HG03457 (cell line): ENCODE measurements at regions not wholly inside any gene's neighbourhood (a gene's known extent, or its start where the extent isn't known, plus 50 kb on each side); places are given as distances from the start of the nearest gene placed in this dataset.

Source experiments
- ATAC-seq: cut with Tn5 transposase; IDR thresholded peaks from one replicate; pipeline ENCODE4 v1.9.1; 2021; ENCODE audit warnings: moderate number of reproducible peaks; ENCODE audit not compliant: unreplicated experiment

DNA sequence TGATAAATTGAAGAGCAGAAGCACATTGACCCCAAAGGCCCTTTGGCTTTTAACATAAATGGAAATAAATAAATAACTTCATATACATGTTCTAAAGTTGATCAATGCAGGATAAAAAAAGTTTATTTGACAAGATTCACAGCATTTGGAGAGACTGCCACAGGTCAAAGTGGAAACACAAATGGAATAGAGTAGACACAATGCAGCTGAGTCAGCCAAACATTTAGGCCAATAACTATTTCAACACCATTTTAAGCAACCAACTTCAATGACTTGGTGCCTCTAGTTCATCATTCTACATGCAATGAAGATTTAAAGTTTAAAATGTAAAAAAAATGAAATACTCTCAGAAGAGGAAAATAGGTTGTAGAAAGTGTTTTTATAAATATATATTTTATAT lies 365.2 kb downstream of the FAT4 start:
- no peak for ATAC-seq

- no peak for ATAC-seq
Observed at GRCh38 chr4:125681240-125681639, 366.5 kb downstream of the FAT4 start.

- ATAC-seq, result no peak
Observed at GRCh38 chr4:125682730-125683129, 368.0 kb downstream of the FAT4 start.

DNA sequence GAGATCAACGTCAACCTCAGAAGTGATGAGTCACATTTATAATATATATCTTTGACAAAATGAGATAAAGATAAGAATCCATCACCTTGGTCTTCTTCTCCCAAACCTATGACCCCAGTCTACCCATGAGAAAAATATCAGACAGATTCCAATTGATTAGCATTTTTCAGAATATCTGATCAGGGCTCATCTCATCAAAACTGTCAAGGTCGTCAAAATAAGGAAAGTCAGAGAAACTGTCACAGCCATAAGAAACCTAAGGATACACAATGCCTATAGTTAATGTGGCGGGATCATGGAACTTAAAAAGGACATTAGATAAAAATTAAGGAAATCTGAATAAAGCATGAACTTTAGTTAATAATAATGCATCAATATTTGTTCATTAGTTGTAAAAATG lies 374.1 kb downstream of the FAT4 start:
- ATAC-seq, result no peak

GRCh38 chr4:125689805-125690204 lies 375.1 kb downstream of the FAT4 start:
- ATAC-seq, result no peak

DNA sequence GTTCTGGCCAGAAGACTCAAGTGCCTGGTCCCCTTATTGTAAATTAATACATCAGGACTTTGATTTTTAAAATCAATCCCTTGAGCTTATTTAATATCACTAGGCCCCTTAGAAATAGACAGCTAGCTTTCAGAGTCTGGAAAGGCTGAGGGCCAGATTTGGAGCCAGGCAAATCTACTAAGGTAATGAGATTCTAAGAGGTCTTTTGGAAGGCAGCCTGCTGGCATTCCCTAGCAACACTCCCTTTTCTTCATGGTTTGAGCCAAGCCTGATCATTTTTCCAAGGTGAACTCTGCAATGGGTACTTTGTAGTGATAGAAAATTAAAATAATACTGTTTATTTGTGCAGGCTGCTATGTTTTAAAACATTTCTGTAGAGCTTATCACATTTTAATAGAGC lies 378.5 kb downstream of the FAT4 start:
- no peak for ATAC-seq

GRCh38 chr4:125702406-125702805 lies 387.7 kb downstream of the FAT4 start:
- no peak for ATAC-seq

GRCh38 chr4:125703443-125703842 lies 388.7 kb downstream of the FAT4 start:
- no peak for ATAC-seq

- ATAC-seq, result no peak
Observed at GRCh38 chr4:125704726-125705125, 390.0 kb downstream of the FAT4 start.

DNA sequence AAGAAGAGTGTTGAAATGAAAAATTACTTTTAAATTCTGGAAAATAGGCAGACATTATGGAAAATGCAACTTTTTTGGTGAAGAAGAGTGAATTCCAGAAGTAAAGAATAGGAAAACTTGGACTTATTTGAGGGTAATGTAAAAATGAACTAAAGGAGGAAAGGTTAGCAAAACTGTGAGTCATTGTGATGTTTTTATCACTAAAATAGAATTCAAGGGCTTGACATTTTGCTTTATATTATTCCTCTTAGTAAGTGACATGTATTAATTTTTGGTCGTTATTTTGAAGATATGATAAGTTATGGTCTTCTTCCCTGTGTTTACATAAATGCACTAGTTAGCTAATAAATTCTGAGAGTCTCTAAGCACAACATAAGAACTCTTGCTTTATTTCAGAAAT lies 390.9 kb downstream of the FAT4 start:
- ATAC-seq, result no peak

DNA sequence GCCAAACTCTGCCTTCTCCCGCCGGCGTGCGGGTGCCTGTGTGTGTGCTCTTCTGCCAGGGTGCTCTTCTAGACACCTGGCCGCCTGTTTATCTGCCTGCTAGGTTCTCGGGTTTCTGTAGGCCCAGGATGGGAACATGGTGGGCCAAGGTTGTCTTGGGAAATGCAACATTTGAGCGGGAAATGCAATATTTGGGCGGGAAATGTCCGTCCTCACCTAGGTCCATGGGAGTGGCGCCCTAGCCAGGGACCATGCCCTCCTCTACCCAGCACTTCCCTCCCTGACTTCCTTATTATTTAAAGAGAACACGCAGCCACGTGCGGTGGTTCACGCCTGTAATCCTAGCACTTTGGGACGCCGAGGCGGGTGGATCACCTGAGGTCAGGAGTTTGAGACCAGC lies 392.6 kb downstream of the FAT4 start:
- ATAC-seq, result no peak

- no peak for ATAC-seq
Observed at GRCh38 chr4:125710766-125711165, 396.0 kb downstream of the FAT4 start.

DNA sequence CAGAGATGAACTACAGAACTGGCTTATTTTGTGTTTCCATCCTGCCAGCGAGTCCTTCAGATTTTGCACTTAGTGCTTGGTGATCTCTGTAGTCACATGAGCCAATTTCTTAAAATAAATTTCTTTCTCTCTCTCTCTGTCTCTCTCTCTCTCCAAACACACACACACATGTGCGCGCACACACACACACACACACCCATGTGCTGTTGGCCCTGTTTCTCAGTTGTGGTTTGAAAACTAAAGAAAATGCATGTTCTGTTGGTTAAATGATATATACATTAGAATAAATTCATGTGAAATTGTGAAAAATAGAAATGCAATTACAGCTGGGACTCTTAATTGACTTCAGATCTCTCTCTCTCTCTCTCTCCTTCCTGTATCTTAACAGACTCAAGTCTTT lies 399.3 kb downstream of the FAT4 start:
- no peak for ATAC-seq

- no peak for ATAC-seq
Observed at GRCh38 chr4:125714845-125715244, 400.1 kb downstream of the FAT4 start.

DNA sequence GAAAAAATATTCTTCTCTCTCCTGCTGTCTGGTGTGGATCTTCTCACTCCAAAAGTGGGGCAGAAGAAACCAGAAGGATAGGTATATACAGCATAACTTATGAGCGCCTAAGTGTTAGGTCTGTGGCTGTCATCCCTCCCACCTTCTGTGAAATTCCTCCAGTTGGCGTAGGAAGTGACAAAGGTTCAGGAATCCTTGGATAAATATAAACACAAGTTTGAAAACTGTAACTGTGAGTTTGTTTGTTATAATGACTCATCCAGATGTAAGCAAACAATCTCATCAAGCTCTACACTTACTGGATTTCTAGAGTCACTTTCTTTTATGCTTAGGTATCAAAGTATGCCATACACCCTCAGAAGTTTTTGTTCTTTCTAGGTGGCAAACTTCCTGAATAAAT lies 405.2 kb downstream of the FAT4 start:
- ATAC-seq, result no peak

- no peak for ATAC-seq
Observed at GRCh38 chr4:125722009-125722408, 407.3 kb downstream of the FAT4 start.

DNA sequence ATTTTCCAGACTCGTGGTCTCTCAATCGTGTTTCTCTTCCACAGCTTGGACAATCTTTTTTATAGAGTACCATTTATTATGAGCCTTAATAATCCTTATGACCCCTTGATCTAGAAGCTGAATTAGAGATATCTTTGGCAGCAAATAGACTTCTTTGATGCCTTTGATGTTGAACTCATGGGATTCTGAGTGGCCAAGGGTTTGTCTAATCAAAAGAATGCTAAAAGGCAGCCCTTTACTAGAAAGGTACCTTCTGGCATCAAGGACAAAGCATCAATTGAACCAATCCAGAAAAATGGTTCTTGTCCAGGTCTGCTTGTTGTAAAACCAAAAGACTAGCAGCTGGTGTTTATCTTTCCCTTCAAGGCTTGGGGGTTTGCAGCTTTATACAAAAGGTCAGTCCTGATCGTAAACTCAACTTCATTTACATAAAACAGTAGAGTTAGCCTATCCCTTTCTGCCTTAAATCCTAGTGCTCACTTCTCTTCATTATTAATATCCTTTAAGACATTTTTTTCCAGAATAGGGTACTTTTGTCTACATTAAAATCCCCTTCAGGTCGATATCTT lies 411.3 kb downstream of the FAT4 start:
- no peak for ATAC-seq

- no peak for ATAC-seq
Observed at GRCh38 chr4:125727931-125728330, 413.2 kb downstream of the FAT4 start.

GRCh38 chr4:125728568-125728967 lies 413.8 kb downstream of the FAT4 start:
- ATAC-seq, result no peak

DNA sequence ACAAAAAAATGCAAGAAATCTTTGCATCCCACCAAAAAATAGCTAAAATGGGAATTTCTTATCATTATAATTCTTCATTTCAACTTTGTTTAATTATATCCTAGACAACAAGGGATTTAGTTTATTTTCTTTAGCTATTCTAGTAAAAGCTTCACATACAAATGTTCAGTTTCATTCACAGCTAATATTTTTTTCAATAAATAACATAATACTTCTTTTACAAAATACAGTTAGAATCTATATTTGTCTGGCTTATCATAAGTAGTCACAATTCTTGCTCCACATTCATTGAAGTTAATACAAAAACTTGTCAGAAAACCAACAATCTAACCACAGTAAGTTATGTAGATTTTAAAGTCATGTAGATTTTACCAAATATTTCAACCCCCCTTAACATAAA lies 414.4 kb downstream of the FAT4 start:
- no peak for ATAC-seq

DNA sequence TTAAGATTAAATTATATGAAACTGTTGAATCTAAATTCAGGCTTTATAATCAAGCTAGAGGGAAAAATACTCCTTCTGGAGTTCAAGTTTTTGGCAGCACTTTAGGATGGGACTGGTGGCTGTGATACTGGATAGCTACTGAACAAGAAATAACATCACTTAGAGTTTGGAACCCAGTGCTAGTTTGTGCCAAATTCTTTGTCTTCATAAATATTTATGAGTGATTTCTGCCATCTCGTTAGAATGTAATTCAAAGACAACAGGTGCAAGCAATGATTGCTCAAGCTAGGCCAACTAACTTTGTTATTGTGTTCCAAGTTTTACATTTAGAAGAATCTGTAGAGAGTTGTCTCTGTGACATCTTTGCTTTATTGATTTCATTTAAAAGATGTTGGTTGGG lies 417.9 kb downstream of the FAT4 start:
- ATAC-seq, result no peak

DNA sequence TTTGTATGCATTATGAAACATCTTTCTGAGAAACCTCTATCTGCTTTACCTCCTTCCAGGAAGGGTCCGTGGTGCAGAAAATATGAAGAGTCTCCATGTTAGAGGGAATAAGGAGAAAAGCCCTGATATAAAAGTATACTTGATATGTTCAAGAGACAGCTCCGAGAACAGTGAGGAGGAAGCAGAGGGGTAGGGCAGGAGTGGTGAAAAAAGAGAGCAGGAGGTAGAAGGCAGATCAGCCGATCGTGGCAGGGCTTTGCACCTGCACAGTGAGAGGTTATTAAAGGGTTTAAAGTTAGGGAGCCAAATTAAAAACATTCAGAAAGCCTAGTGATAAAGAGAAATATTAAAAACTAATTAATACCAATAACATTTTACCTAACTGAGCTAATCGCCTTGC lies 419.7 kb downstream of the FAT4 start:
- ATAC-seq, result no peak

- no peak for ATAC-seq
Observed at GRCh38 chr4:125735102-125735501, 420.3 kb downstream of the FAT4 start.

DNA sequence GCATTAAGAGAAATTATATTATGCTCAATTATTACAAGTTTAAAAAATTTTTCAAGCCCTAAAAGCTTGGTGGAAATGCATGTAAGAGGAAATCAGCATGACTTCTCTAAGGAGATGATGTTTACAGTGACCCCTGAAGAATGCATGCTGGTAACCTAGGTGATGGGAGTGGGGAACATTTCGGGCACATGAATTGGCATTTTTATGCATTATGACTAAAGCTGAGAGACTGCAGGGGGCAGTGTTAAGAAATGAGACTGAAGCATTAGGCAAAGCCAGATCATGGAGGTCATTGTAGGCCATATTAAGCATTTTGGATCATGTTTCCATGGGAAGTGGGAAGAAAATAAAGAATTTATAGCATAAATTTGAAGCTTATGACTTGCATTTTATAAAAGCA lies 421.3 kb downstream of the FAT4 start:
- ATAC-seq, result no peak
